Osteocyte (in vitro differentiated cells): ENCODE measurements at regions not wholly inside any gene's neighbourhood (a gene's known extent, or its start where the extent isn't known, plus 50 kb on each side); places are given as distances from the start of the nearest gene placed in this dataset.
"Not testable (repeated sequence)": the region's sequence is repeated elsewhere in the genome, so short reads cannot be mapped to it uniquely, and the experiment has no call there.

Experiments used
- DNase-seq: peaks from one replicate; pipeline ENCODE4 v3.0.0; 2021; ENCODE audit warnings: mixed read lengths; ENCODE audit not compliant: unreplicated experiment; ENCODE audit errors: extremely low spot score
- H3K27ac Mint-ChIP-seq: one replicate; pipeline ENCODE4 v1.8.0; 2021; ENCODE audit warnings: mild to moderate bottlenecking, mixed read lengths; ENCODE audit not compliant: unreplicated experiment
- H3K27me3 Mint-ChIP-seq: one replicate; pipeline ENCODE4 v1.8.0; 2021; ENCODE audit warnings: mixed read lengths; ENCODE audit not compliant: unreplicated experiment
- H3K36me3 Mint-ChIP-seq: one replicate; pipeline ENCODE4 v1.8.0; 2021; ENCODE audit warnings: mixed read lengths; ENCODE audit not compliant: unreplicated experiment
- H3K4me1 Mint-ChIP-seq: one replicate; pipeline ENCODE4 v1.8.0; 2021; ENCODE audit warnings: mixed read lengths; ENCODE audit not compliant: unreplicated experiment
- H3K4me3 Mint-ChIP-seq: one replicate; pipeline ENCODE4 v1.8.0; 2021; ENCODE audit warnings: mild to moderate bottlenecking, moderate library complexity, mixed read lengths; ENCODE audit not compliant: unreplicated experiment
- H3K9me3 Mint-ChIP-seq: one replicate; pipeline ENCODE4 v1.8.0; 2021; ENCODE audit warnings: mixed read lengths; ENCODE audit not compliant: unreplicated experiment
- CTCF ChIP-seq: fragments of 200-600 bp; sonication (generic); IDR thresholded peaks from 2 replicates; pipeline ENCODE4 v1.5.0; 2021; ENCODE audit warnings: antibody characterized with exemption, mild to moderate bottlenecking, moderate library complexity

GRCh38 chr10:120217736-120218135, 239.3 kb upstream of the PLPP4 start:
- no peak for TF ChIP-seq CTCF
- DNase-seq = no peak
- Mint-ChIP-seq H3K4me1 (no peaks in the 10 kb centered on the region), H3K4me3 (no peak overlapping the region), H3K36me3 (no peaks in the 10 kb centered on the region), H3K27ac (no peak overlapping the region), H3K27me3 (no peaks in the 10 kb centered on the region), H3K9me3 (no peaks in the 10 kb centered on the region)

- DNase-seq = no peak
Observed at GRCh38 chr10:120221873-120222485, 235.0 kb upstream of the PLPP4 start.

GRCh38 chr10:120229641-120230040, 227.4 kb upstream of the PLPP4 start:
- TF ChIP-seq CTCF = no peak
- no peak for DNase-seq
- peaks cover 12% of the 10 kb centered on the region for H3K9me3 Mint-ChIP-seq
- no peaks in the 10 kb centered on the region for H3K36me3 Mint-ChIP-seq
- no peak overlapping the region for H3K27ac Mint-ChIP-seq
- no peaks in the 10 kb centered on the region for H3K4me1 Mint-ChIP-seq
- H3K4me3 Mint-ChIP-seq = no peak overlapping the region
- H3K27me3 Mint-ChIP-seq = no peaks in the 10 kb centered on the region

More at GRCh38 chr10:120221873-120222485, 235.0 kb upstream of the PLPP4 start:
- Mint-ChIP-seq H3K4me1 (no peaks in the 10 kb centered on the region), H3K27me3 (no peaks in the 10 kb centered on the region), H3K27ac (no peak overlapping the region), H3K9me3 (peaks cover 4% of the 10 kb centered on the region), H3K36me3 (no peaks in the 10 kb centered on the region), H3K4me3 (no peak overlapping the region)
- peak; percentile 42 for TF ChIP-seq CTCF

- H3K4me3 Mint-ChIP-seq, H3K27me3 Mint-ChIP-seq, H3K36me3 Mint-ChIP-seq, H3K9me3 Mint-ChIP-seq, H3K4me1 Mint-ChIP-seq, H3K27ac Mint-ChIP-seq, DNase-seq: not testable (repeated sequence)
Observed at GRCh38 chr10:120239695-120240094, 217.3 kb upstream of the PLPP4 start.

GRCh38 chr10:120251821-120252442, 205.1 kb upstream of the PLPP4 start:
- Mint-ChIP-seq H3K27ac (no peak overlapping the region), H3K36me3 (no peaks in the 10 kb centered on the region), H3K9me3 (no peaks in the 10 kb centered on the region), H3K4me3 (no peak overlapping the region), H3K4me1 (no peaks in the 10 kb centered on the region), H3K27me3 (peaks cover 4% of the 10 kb centered on the region)
- DNase-seq = no peak
- TF ChIP-seq CTCF = no peak
